Fibroblast of gingiva (primary cell): ENCODE measurements at regions not wholly inside any gene's neighbourhood (a gene's known extent, or its start where the extent isn't known, plus 50 kb on each side); places are given as distances from the start of the nearest gene placed in this dataset.

ENCODE experiments used
- DNase-seq: peaks from one replicate; pipeline ENCODE4 v3.0.0-alpha.2; 2011; ENCODE audit warnings: low read depth

DNA sequence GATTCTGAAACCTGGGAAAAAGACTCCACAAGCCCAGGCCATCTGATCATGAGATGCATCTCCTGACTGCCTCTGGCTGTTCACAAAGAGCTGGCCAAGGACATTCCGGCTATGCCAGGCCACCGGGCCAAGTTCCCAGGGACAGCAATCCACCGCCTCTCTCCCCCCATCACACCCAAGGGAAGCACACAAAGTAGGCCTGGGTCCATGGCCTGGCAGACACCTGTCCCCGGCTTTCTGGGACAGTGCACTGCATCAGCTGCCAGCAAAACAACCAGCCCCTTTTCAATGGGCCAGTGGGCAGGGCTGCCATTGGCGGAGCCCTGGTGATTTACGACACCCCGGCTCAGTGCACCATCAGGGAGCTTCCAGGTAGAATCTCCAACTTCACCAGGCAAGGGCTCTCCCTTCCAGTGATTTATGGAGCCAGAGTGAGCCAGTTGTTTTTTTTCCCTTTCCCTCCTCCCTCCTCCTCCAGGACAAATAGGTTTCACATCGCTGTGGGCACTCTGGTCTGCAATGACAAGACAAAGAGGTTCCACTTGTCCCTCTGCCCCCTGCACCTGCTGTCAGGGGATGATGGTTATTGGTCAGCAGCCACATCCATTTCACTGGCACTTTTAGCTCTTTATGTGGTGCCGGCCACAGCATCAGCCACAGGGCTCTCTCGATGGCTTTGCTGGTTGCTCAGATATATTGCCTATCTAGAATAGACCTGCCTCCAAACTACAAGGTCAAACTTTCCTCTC is 149.6 kb downstream of the SLC38A6 start:
- no peak for DNase-seq

- no peak for DNase-seq
These were observed 148.2 kb downstream of the SLC38A6 start for GRCh38 chr14:61129168-61129745.

DNA sequence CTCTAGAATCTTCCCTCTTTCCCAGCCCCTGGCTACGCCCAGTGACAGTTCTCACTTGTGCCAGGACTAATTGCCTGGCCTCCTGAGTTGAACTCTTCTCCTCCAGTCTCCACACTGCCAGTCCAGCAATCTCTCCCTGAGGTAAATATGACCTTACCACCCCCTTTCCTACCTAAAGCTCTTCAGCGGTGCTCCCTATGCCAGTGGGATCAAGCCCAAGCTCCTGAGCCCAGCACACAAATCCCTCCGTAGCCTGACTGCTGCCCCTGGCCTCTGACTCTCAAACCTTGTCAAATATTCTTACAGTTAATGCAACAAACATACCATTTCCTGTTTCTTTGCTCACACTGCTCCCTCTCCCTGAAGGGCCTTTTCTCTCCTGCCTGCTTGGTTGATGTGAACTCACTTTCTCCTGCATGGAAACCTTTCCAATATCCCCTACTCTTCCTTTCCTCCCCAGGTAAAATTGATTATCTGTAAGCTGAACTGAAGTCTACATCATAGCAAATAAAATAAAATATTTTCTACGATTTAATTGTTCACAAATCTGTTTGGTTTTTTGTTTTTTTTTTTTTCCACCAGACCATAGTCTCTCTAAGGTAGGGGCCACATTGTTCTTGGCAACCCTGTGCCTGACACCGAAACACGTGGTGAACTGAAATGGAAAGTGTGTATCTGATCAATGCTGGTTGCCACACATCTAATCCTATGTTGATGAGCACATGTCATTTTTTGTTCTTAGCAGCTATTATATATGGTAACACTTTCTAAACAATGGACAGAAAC is 147.5 kb downstream of the SLC38A6 start:
- no peak for DNase-seq

GRCh38 chr14:61126603-61127498 is 145.8 kb downstream of the SLC38A6 start:
- no peak for DNase-seq

GRCh38 chr14:61125867-61126572 is 145.0 kb downstream of the SLC38A6 start:
- DNase-seq: no peak

GRCh38 chr14:61125041-61125866 is 144.2 kb downstream of the SLC38A6 start:
- DNase-seq: no peak

- DNase-seq: no peak
These were observed 141.8 kb downstream of the SLC38A6 start for GRCh38 chr14:61122862-61123261.

GRCh38 chr14:61121355-61121787 is 140.3 kb downstream of the SLC38A6 start:
- DNase-seq: peak; percentile 85

- DNase-seq: no peak
These were observed 139.5 kb downstream of the SLC38A6 start for GRCh38 chr14:61120576-61120975.

- no peak for DNase-seq
These were observed 138.0 kb downstream of the SLC38A6 start for GRCh38 chr14:61119006-61119405.

DNA sequence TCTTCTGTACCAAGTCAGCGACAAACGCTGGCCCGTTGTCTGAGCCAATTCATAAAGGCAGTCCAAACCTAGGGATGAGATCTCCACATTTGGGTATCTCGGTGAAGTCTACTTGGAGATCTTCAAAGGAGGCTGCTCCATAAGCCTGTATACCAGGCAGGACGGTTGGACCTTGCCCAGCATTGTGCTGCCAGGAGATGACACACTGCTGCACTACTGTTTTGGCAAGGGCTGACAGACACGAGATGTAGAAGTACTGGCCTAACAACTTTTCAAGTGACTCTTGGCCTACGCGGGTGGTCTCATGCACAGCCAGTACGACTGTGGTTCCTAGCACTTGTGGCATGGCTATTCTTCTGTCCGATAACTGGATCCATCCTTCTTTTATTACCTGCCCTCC is 135.3 kb downstream of the SLC38A6 start:
- DNase-seq: no peak

GRCh38 chr14:61113561-61114225 is 132.6 kb downstream of the SLC38A6 start:
- DNase-seq: no peak

GRCh38 chr14:61112506-61112905 is 131.5 kb downstream of the SLC38A6 start:
- no peak for DNase-seq

DNA sequence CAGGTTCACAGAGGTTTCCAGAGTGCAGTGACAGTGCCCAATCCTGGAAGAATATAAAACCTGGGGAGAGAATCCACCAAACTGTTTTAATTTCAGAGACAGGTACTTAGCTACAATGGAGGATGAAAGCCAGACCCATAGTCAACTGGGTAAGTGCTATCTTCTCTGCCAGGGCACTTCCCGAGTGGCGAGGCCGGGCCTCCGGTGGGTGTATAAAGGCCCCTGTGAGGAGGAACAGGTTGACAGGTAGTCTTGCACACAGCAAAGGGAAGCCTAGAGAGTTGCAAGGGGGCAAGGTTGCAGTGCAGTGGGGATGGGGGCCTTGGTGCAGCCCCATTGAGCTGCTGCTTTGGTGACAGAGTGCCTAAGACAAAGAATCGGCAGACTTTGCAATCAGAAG is 130.7 kb downstream of the SLC38A6 start:
- no peak for DNase-seq

DNA sequence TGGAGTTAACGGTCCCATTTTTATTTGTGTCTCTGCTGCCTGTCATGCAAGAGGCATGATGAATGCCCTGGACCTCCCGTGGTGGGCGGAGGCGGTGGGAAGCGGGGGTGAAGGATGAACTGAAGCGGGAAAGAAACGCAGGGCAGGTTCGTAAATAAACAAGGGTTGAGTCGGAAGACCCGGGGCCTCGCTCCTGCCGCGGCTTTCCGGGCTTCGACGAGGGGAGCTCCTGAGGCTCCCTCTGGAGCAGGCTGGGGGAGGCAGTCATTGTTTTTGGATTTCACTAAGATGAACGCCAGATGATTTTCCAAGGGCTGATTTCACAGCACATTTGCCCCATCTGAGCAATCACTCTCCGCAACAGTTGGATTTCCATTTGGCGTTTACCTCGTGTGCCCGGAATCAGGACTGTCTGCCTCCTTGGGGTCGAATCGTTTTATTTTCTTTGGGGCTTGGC is 130.2 kb downstream of the SLC38A6 start:
- no peak for DNase-seq

DNA sequence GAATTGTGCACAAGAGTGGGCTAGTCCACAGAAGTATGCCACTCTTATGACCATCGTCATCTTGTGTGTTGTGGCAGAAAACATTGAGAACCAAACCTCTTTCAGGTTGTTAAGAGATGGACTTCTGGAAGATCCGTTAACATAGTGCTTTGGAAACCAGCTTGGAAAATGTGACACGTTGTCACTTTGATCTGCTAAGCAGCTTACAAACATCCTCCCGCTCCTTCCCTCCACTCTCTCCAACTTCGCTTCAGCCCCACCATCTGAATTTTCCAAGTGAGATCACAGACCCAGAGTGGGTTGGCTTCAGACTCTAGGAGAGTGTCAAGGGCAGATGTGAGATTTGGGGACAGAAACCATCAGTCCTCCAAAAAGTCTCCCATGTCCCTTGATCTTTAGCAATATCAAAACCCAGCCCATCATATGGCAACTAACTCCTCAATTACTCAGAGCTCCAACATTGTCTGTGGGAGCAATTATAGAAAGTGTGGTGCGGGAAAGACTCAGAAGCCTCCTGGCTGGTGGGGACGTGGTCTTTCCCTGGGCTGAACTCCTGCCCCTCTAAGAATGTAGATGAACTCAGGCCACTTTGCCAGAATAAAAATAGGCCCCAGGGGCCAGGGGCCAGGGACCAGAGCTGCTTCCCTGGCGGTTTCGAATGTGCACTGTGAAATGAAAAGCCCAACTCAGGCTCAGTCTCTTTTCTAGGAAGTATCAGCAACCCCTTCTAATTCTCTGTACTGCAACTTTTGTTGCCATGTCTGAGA is 129.5 kb downstream of the SLC38A6 start:
- no peak for DNase-seq

DNA sequence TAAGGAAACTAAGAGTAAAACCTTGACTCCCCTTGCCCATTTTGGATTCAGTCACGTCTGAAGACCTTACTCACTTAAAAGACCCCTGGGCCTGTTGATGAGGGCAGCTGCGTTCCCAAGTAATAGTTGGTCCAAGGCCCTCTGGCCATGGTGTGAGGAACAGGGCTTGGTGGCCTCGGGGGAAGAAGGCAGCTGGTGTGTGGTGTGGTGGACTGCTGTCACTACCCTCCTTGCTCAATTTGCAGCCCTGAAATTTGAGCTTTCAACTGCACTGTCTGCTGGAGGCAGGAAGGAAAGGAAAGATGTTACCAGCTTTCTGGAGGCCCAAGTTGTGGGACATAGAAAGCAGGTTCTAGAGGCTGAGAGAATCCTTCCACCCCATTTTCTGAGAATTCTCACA is 128.2 kb downstream of the SLC38A6 start:
- DNase-seq: peak; percentile 45

- no peak for DNase-seq
These were observed 127.6 kb downstream of the SLC38A6 start for GRCh38 chr14:61108496-61109141.
